Ascending aorta (tissue), 2 donors: ENCODE measurements at regions not wholly inside any gene's neighbourhood (a gene's known extent, or its start where the extent isn't known, plus 50 kb on each side); places are given as distances from the start of the nearest gene placed in this dataset.
"Not testable (repeated sequence)": the region's sequence is repeated elsewhere in the genome, so short reads cannot be mapped to it uniquely, and the experiment has no call there.

ENCODE experiments used
- DNase-seq, 2 donors: peaks; one replicate each; pipeline ENCODE4 v3.0.0-alpha.2; 2019; ENCODE audit warnings: low spot score in 2 of 2
- H3K27ac ChIP-seq, 2 donors: fragments of 200-600 bp; sonication (generic); one replicate each; pipeline ENCODE4 v1.5.1; 2016 to 2017; ENCODE audit warnings: mild to moderate bottlenecking in 1 of 2
- H3K27me3 ChIP-seq: fragments of 200-600 bp; sonication (generic); one replicate; pipeline ENCODE4 v1.5.1; 2017
- H3K36me3 ChIP-seq, 2 donors: fragments of 200-600 bp; sonication (generic); one replicate each; pipeline ENCODE4 v1.5.1; 2016
- H3K4me1 ChIP-seq, 2 donors: fragments of 200-600 bp; sonication (generic); one replicate each; pipeline ENCODE4 v1.5.1; 2016 to 2017; ENCODE audit warnings: mild to moderate bottlenecking in 1 of 2
- H3K4me3 ChIP-seq, 2 donors: fragments of 200-600 bp; sonication (generic); one replicate each; pipeline ENCODE4 v1.5.1; 2016 to 2017; ENCODE audit warnings: mild to moderate bottlenecking in 1 of 2
- H3K9me3 ChIP-seq, 2 donors: fragments of 200-600 bp; sonication (generic); one replicate each; pipeline ENCODE4 v1.5.1; 2016
- intact Hi-C: fragments of 100-400 bp; cut with DNase I; formaldehyde crosslinking; loops from one replicate; pipeline ENCODE4 v1.15.1; 2023
- TF ChIP-seq, protein P1 (sequence below), 3 experiments: fragments of 200-600 bp in 2 of 3; fragments of 450-650 bp in 1 of 3; sonication (generic) in 2 of 3; IDR thresholded peaks; one replicate each; pipeline ENCODE4 v1.5.1; 2016 to 2019; ENCODE audit warnings: antibody characterized with exemption in 3 of 3, mild to moderate bottlenecking in 1 of 3, moderate library complexity in 1 of 3

- intact Hi-C loops, result loop anchor here (2.0 to 5.0 kb wide), 6 partner anchors 21 to 514 kb away; a partner anchor contains a TSS
- Histone ChIP-seq H3K27me3 (no peaks in the 10 kb centered on the region), H3K9me3 (no peaks in the 10 kb centered on the region), H3K4me3 (peak overlapping the region in 1 of 2 donors; percentile 38), H3K27ac (peak overlapping the region; percentile 93 to 98), H3K36me3 (no peaks in the 10 kb centered on the region), H3K4me1 (peaks cover 18 to 40% of the 10 kb centered on the region in 2 donors)
- TF ChIP-seq, protein P1, sequence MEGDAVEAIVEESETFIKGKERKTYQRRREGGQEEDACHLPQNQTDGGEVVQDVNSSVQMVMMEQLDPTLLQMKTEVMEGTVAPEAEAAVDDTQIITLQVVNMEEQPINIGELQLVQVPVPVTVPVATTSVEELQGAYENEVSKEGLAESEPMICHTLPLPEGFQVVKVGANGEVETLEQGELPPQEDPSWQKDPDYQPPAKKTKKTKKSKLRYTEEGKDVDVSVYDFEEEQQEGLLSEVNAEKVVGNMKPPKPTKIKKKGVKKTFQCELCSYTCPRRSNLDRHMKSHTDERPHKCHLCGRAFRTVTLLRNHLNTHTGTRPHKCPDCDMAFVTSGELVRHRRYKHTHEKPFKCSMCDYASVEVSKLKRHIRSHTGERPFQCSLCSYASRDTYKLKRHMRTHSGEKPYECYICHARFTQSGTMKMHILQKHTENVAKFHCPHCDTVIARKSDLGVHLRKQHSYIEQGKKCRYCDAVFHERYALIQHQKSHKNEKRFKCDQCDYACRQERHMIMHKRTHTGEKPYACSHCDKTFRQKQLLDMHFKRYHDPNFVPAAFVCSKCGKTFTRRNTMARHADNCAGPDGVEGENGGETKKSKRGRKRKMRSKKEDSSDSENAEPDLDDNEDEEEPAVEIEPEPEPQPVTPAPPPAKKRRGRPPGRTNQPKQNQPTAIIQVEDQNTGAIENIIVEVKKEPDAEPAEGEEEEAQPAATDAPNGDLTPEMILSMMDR (IDR thresholded peaks at IDR 0.05), result no peak
- DNase-seq, result peak in 1 of 2 donors; percentile 86
Observed at GRCh38 chr17:77831474-77832179, 126.9 kb upstream of the TNRC6C start.

- H3K4me1 ChIP-seq, result peaks cover 18 to 40% of the 10 kb centered on the region in 2 donors
- peak overlapping the region; percentile 93 to 98 for H3K27ac ChIP-seq
- peak in 1 of 2 donors; percentile 54 for DNase-seq
Observed at GRCh38 chr17:77832180-77832560, 126.3 kb upstream of the TNRC6C start.

DNA sequence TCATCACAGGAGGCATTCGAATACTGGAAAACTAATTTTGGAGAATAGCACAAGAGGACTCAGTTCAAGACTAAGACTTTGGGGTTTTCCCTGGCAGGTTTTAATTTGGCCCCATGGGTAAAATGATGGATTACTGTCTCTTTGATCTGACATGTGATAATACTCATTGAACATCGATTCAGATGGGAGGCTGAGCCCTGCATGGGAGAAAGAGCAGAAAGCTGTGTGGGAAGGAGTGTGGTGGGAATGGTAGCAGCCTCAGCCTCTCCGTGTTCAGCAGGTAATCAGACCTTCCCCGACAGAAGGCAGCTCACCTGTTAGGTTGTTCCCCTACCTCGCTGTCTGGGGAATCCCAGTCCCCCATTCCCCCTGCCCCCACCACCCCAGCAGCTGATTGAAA lies 124.7 kb upstream of the TNRC6C start:
- no peaks in the 10 kb centered on the region for H3K36me3 ChIP-seq
- H3K27ac ChIP-seq, result peak overlapping the region; percentile 66 to 70
- no peak overlapping the region for H3K4me3 ChIP-seq
- H3K9me3 ChIP-seq, result no peaks in the 10 kb centered on the region
- no peaks in the 10 kb centered on the region for H3K27me3 ChIP-seq
- peak in 1 of 2 donors; percentile 25 for DNase-seq
- intact Hi-C loops, result loop anchor here (5.0 kb wide), 2 partner anchors 231 to 516 kb away; a partner anchor contains a TSS
- peaks cover 18 to 40% of the 10 kb centered on the region in 2 donors for H3K4me1 ChIP-seq
- TF ChIP-seq, protein P1 (IDR thresholded peaks at IDR 0.05), result no peak

More at GRCh38 chr17:77832180-77832560, 126.3 kb upstream of the TNRC6C start:
- intact Hi-C loops, result loop anchor here (5.0 kb wide), 2 partner anchors 230 to 515 kb away; a partner anchor contains a TSS
- Histone ChIP-seq H3K4me3 (no peak overlapping the region), H3K36me3 (no peaks in the 10 kb centered on the region), H3K9me3 (no peaks in the 10 kb centered on the region), H3K27me3 (no peaks in the 10 kb centered on the region)
- TF ChIP-seq, protein P1 (IDR thresholded peaks at IDR 0.05), result no peak

DNA sequence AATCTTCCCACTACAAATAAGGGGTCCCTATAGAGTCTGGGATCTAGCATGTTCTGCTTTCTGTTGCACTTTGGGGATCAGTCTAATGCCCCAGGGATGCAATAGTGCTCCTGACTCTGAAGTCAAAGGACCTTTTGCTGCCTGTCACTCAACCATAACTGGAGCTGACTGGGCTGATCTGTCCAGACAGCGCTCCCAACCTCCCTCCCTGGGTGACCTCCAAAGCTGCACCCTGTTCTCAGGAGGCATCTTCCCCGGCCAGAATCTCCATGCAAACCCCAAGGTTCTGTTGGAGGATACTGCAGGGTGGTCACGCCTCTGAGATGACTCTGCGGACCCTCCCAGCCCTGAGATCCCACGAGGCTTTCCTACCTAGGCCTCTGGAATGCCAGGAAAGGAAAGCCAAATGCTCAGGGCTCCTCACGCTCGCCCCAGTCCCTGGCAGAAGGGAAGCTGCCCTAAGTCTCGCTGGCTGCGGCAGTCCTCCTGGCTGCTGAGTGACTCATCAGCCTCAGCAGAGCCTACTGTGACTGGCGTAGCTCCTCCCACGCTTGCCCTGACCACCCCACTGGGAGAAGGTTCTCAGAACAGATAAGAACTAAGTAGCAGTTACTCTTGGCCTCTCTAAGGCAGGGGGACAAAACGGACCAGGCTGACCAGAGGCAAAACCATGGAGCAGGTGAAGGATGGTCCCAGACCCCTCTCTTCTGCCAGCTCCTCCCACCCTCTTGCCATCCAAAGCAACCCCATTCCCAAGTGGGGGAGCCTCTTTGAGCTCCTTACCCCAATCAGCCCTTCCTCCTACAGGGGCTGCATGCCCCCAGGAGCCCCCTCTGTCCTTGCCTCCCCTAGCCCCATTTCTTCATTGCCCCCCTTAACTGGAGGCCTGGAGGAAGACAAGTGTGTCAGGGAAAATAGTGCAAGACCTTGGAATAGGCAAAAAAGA lies 124.1 kb upstream of the TNRC6C start:
- peaks cover 18 to 39% of the 10 kb centered on the region in 2 donors for H3K4me1 ChIP-seq
- intact Hi-C loops, result loop anchor here (5.0 kb wide), 2 partner anchors 232 to 517 kb away; a partner anchor contains a TSS

GRCh38 chr17:77836557-77837041 lies 121.9 kb upstream of the TNRC6C start:
- intact Hi-C loops, result no loop called here
- no peaks in the 10 kb centered on the region for H3K27me3 ChIP-seq
- H3K4me3 ChIP-seq, result no peak overlapping the region
- H3K4me1 ChIP-seq, result peaks cover 9 to 20% of the 10 kb centered on the region in 2 donors
- no peak overlapping the region for H3K27ac ChIP-seq
- H3K36me3 ChIP-seq, result no peaks in the 10 kb centered on the region
- peak in 1 of 2 donors; percentile 63 for DNase-seq
- TF ChIP-seq, protein P1 (IDR thresholded peaks at IDR 0.05), result no peak
- no peaks in the 10 kb centered on the region for H3K9me3 ChIP-seq

More for the DNA sequence above, 124.1 kb upstream of the TNRC6C start:
- H3K36me3 ChIP-seq, result no peaks in the 10 kb centered on the region
- H3K27me3 ChIP-seq, result no peaks in the 10 kb centered on the region
- no peaks in the 10 kb centered on the region for H3K9me3 ChIP-seq
- no peak overlapping the region for H3K4me3 ChIP-seq
- TF ChIP-seq, protein P1 (IDR thresholded peaks at IDR 0.05), result no peak
- peak; percentile 64 to 91 for DNase-seq
- peak overlapping the region; percentile 66 to 70 for H3K27ac ChIP-seq

DNA sequence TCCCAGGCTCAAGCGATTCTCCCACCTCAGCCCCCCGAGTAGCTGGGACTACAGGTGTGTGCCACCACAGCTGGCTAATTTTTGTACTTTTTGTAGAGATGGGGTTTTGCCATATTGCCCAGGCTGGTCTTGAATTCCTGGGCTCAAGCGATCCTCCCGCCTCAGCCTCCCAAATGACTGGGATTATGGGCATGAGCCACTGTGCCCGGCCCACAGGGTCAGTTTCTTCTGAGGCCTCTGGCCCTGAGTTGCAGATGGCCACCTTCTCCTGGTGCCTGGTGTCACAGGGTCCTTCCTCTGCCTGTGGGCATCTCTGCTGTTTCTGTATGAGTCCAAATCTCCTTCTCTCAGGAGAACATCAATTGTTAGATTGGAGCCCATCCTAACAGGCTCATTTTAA lies 121.4 kb upstream of the TNRC6C start:
- H3K4me3 ChIP-seq, H3K36me3 ChIP-seq, intact Hi-C loops, H3K9me3 ChIP-seq, H3K27me3 ChIP-seq, H3K27ac ChIP-seq: not testable (repeated sequence)
- DNase-seq, result peak in 1 of 2 donors; percentile 52
- peaks cover 4 to 16% of the 10 kb centered on the region in 2 donors for H3K4me1 ChIP-seq
